Epithelial cell of proximal tubule (primary cell): ENCODE measurements at regions not wholly inside any gene's neighbourhood (a gene's known extent, or its start where the extent isn't known, plus 50 kb on each side); places are given as distances from the start of the nearest gene placed in this dataset.

Experiments
- DNase-seq: peaks from one replicate; pipeline ENCODE4 v3.0.0-alpha.2; 2011; ENCODE audit warnings: low read depth
- H3K4me3 ChIP-seq: 2 replicates; pipeline ENCODE4 v1.5.1; 2011; ENCODE audit warnings: low read depth, mild to moderate bottlenecking, low read length
- TF ChIP-seq, protein P1 (sequence below): conservative IDR thresholded peaks from 2 replicates; pipeline ENCODE4 v1.5.1; 2012; ENCODE audit warnings: low read depth, mild to moderate bottlenecking, low read length

GRCh38 chr10:91576096-91576545 is 56.8 kb downstream of the PPP1R3C start:
- H3K4me3 ChIP-seq: no peak overlapping the region
- TF ChIP-seq, protein P1, sequence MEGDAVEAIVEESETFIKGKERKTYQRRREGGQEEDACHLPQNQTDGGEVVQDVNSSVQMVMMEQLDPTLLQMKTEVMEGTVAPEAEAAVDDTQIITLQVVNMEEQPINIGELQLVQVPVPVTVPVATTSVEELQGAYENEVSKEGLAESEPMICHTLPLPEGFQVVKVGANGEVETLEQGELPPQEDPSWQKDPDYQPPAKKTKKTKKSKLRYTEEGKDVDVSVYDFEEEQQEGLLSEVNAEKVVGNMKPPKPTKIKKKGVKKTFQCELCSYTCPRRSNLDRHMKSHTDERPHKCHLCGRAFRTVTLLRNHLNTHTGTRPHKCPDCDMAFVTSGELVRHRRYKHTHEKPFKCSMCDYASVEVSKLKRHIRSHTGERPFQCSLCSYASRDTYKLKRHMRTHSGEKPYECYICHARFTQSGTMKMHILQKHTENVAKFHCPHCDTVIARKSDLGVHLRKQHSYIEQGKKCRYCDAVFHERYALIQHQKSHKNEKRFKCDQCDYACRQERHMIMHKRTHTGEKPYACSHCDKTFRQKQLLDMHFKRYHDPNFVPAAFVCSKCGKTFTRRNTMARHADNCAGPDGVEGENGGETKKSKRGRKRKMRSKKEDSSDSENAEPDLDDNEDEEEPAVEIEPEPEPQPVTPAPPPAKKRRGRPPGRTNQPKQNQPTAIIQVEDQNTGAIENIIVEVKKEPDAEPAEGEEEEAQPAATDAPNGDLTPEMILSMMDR: no peak
- DNase-seq: no peak

DNA sequence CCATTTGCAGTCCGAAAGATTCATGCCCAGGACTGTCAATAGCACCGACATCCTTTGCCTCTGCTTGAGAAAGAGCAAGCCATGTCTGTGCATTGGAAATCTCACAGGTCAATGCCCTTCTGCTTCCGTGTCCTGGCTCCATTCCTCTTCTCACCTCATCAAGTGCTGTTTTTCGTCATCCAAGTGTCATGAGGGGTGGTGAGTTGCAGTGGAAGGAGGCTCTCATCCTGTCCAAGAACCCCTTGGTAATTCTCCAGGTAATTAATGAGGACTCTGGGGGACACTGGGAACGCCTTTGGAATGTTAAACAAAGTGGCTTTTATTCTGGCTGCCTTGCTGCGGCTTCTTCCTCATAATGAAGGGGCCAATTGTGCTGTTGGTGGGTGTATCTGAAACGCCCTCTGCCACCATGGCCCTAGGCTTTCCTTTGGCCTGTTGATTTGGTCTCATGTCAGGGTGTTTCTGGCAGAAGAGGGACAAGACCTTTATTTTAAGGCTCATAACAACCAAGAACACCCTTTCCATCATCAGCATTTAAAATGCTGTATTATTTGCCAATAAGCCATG is 57.7 kb downstream of the PPP1R3C start:
- no peak for DNase-seq
- TF ChIP-seq, protein P1: no peak
- no peak overlapping the region for H3K4me3 ChIP-seq

- no peak for DNase-seq
- TF ChIP-seq, protein P1: no peak
- H3K4me3 ChIP-seq: no peak overlapping the region
Observed at GRCh38 chr10:91574236-91574635, 58.6 kb downstream of the PPP1R3C start.

DNA sequence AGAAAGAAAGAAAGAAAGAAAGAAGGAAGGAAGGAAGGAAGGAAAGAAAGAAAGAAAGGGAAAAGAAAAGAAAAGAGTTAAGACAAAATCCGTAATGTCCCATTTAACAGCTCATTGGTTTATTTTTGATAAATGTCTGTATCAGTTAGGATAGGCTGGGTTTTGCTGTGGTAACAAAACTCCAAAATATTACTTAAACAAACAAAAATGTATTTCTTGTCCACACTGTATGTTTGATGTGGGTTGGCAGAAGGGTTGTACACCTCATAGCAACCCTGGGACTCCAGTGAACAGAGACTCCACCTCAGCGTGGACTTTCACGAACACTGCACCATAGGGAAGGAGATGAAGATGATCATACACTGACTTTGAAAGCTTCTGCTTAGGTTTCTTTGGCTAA is 59.6 kb downstream of the PPP1R3C start:
- H3K4me3 ChIP-seq: no peak overlapping the region
- DNase-seq: no peak
- TF ChIP-seq, protein P1: no peak

- H3K4me3 ChIP-seq: no peak overlapping the region
- DNase-seq: no peak
- TF ChIP-seq, protein P1: no peak
Observed at GRCh38 chr10:91571671-91572070, 61.2 kb downstream of the PPP1R3C start.

DNA sequence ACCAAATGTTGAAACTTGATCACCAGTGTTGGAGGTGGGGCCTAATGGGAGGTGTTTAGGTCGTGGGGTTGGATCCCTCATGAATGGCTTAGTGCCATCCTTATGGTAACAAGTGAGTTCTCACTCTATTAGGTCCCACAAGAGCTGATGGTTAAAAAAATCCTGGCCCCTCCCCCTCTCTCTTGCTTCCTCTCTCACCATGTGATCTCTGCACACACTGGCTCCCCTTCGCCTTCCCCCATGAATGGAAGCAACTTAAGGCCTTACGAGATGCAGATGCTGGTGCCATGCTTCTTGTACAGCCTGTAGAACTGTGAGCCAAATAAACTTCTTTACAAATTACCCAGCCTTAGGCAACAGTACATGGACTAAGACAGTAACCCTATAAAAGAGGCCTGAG is 62.7 kb downstream of the PPP1R3C start:
- no peak for DNase-seq
- no peak overlapping the region for H3K4me3 ChIP-seq
- TF ChIP-seq, protein P1: no peak

GRCh38 chr10:91569522-91569921 is 63.3 kb downstream of the PPP1R3C start:
- DNase-seq: no peak

More at GRCh38 chr10:91569522-91569921, 63.3 kb downstream of the PPP1R3C start:
- no peak overlapping the region for H3K4me3 ChIP-seq
- TF ChIP-seq, protein P1: no peak
